PFSK-1 (cell line): ENCODE measurements at regions not wholly inside any gene's neighbourhood (a gene's known extent, or its start where the extent isn't known, plus 50 kb on each side); places are given as distances from the start of the nearest gene placed in this dataset.

Source experiments
- POLR2AphosphoS5 ChIP-seq: IDR thresholded peaks from 2 replicates; pipeline ENCODE4 v1.6.1; 2012; ENCODE audit warnings: low read depth, mild to moderate bottlenecking, control low read depth, low read length, moderate library complexity
- SIN3A ChIP-seq: IDR thresholded peaks from 2 replicates; pipeline ENCODE4 v1.6.1; 2012; ENCODE audit warnings: mild to moderate bottlenecking, low read length, moderate library complexity, borderline replicate concordance; ENCODE audit not compliant: insufficient read depth
- TAF1 ChIP-seq: IDR thresholded peaks from 2 replicates; pipeline ENCODE4 v1.6.1; 2012; ENCODE audit warnings: low read length, control low read depth, borderline replicate concordance; ENCODE audit not compliant: insufficient read depth

- TF ChIP-seq POLR2AphosphoS5 (no peak), SIN3A (no peak), TAF1 (no peak)
These were observed 159.0 kb downstream of the PTPN11 start for GRCh38 chr12:112577473-112578329.
